HCT116 (cell line): ENCODE measurements at regions not wholly inside any gene's neighbourhood (a gene's known extent, or its start where the extent isn't known, plus 50 kb on each side); places are given as distances from the start of the nearest gene placed in this dataset.

Experiments used
- ATAC-seq: fragments of 200-7000 bp; cut with Tn5 transposase; 2 replicates; pipeline ENCODE4 v1.9.1; 2020; ENCODE audit warnings: mild to moderate bottlenecking, moderate library complexity
- BruUV-seq: library from RNA; stranded (reverse); fragments of 400-500 nt; replicated peaks from 2 replicates; lab custom pipeline; 2021; lab: Mats Ljungman, UMichigan
- CTCF ChIA-PET: fragments of 300-600 bp; sonication (Branson Sonifier 250); formaldehyde crosslinking; loops from one replicate; lab custom pipeline; 2021; ENCODE audit warnings: antibody characterized with exemption; lab: Charles Lee
- POLR2A ChIA-PET: fragments of 300-600, 350-600 bp; sonication (Branson Sonifier 250); formaldehyde crosslinking; loops from one replicate; lab custom pipeline; 2021; ENCODE audit warnings: antibody characterized with exemption; lab: Charles Lee
- RAD21 ChIA-PET, 2 experiments: fragments of 300-600 bp; sonication (Branson Sonifier 250); formaldehyde crosslinking; loops; one replicate each; lab custom pipeline; 2023; ENCODE audit warnings: low total read pairs in 2 of 2; ENCODE audit not compliant: uncharacterized antibody in 2 of 2, unreplicated experiment in 2 of 2, low non-redundant PET in 1 of 2; lab: Charles Lee
- DNase-seq: peaks from one replicate; pipeline ENCODE4 v3.0.0-alpha.2; 2010; ENCODE audit warnings: low read depth, low spot score
- H2AFZ ChIP-seq: fragments of 200-600 bp; shearing (Covaris generic), sonication (generic); 2 replicates; pipeline ENCODE4 v1.6.1; 2017; ENCODE audit warnings: low read depth, mixed run types, mixed read lengths, antibody characterized with exemption, low read length; ENCODE audit not compliant: poor library complexity, severe bottlenecking
- H3K27ac ChIP-seq: 2 replicates; pipeline ENCODE4 v1.5.1; 2012; ENCODE audit warnings: low read depth, low read length
- H3K27me3 ChIP-seq: fragments of 200-600 bp; sonication (generic); 2 replicates; pipeline ENCODE4 v1.6.1; 2016; ENCODE audit warnings: mixed run types, low read length, mixed read lengths; ENCODE audit not compliant: insufficient read depth
- H3K36me3 ChIP-seq, 2 experiments: fragments of 200-500 bp in 1 of 2; fragments of 200-600 bp in 1 of 2; sonication (Bioruptor generic) in 1 of 2; sonication (generic) in 1 of 2; 2 replicates each; pipeline versions ENCODE4 v1.5.1 to v1.6.1; 2014 to 2016; ENCODE audit warnings: low read length in 2 of 2, inconsistent platforms in 1 of 2, mixed read lengths in 1 of 2, mixed run types in 1 of 2; ENCODE audit not compliant: insufficient read depth in 2 of 2, control insufficient read depth in 1 of 2
- H3K4me1 ChIP-seq, 2 experiments: fragments of 200-600 bp in 1 of 2; sonication (generic) in 1 of 2; 2 replicates each; pipeline versions ENCODE4 v1.5.1 to v1.6.1; 2012 to 2017; ENCODE audit warnings: low read length in 2 of 2, inconsistent platforms in 1 of 2, mild to moderate bottlenecking in 1 of 2, mixed read lengths in 1 of 2, mixed run types in 1 of 2, moderate library complexity in 1 of 2; ENCODE audit not compliant: insufficient read depth in 2 of 2, control insufficient read depth in 1 of 2
- H3K4me2 ChIP-seq: fragments of 200-600 bp; sonication (generic); 2 replicates; pipeline ENCODE4 v1.6.1; 2017; ENCODE audit warnings: mixed run types, low read length, mixed read lengths
- H3K4me3 ChIP-seq, 2 experiments: fragments of 200-600 bp in 1 of 2; sonication (generic) in 1 of 2; replicated peaks in 1 of 2; 2 replicates each; pipeline ENCODE4 v1.5.1; 2011 to 2016; ENCODE audit warnings: low read length in 2 of 2, control low read depth in 1 of 2, low read depth in 1 of 2, mild to moderate bottlenecking in 1 of 2, mixed read lengths in 1 of 2, mixed run types in 1 of 2
- H3K79me2 ChIP-seq: fragments of 200-600 bp; sonication (generic); 2 replicates; pipeline ENCODE4 v1.6.1; 2017; ENCODE audit warnings: mild to moderate bottlenecking, mixed run types, low read length, moderate library complexity, mixed read lengths; ENCODE audit not compliant: insufficient read depth
- H3K9ac ChIP-seq: fragments of 200-600 bp; sonication (generic); 2 replicates; pipeline ENCODE4 v1.6.1; 2016; ENCODE audit warnings: low read length, mixed read lengths
- H3K9me2 ChIP-seq: fragments of 200-600 bp; sonication (generic), shearing (Covaris generic); 2 replicates; pipeline ENCODE4 v1.6.1; 2017; ENCODE audit warnings: mixed run types, mild to moderate bottlenecking, moderate library complexity; ENCODE audit not compliant: insufficient read depth
- H3K9me3 ChIP-seq, 2 experiments: fragments of 200-500 bp in 1 of 2; fragments of 200-600 bp in 1 of 2; sonication (Bioruptor generic) in 1 of 2; sonication (generic) in 1 of 2; 2 replicates each; pipeline ENCODE4 v1.6.1; 2014 to 2017; ENCODE audit warnings: low read length in 2 of 2, mixed read lengths in 2 of 2, inconsistent platforms in 1 of 2, low read depth in 1 of 2, mild to moderate bottlenecking in 1 of 2, mixed run types in 1 of 2, moderate library complexity in 1 of 2; ENCODE audit not compliant: control insufficient read depth in 1 of 2, insufficient read depth in 1 of 2
- H4K20me1 ChIP-seq: fragments of 200-600 bp; sonication (generic), shearing (Covaris generic); 2 replicates; pipeline ENCODE4 v1.6.1; 2017; ENCODE audit warnings: mixed run types, mild to moderate bottlenecking, moderate library complexity; ENCODE audit not compliant: insufficient read depth
- ATF3 ChIP-seq: IDR thresholded peaks from 2 replicates; pipeline ENCODE4 v1.6.1; 2012
- CBX3 ChIP-seq: IDR thresholded peaks from 2 replicates; pipeline ENCODE4 v1.6.1; 2012; ENCODE audit warnings: low read depth
- CEBPB ChIP-seq: IDR thresholded peaks from 2 replicates; pipeline ENCODE4 v1.6.1; 2012; ENCODE audit warnings: low read depth
- EGR1 ChIP-seq: IDR thresholded peaks from 2 replicates; pipeline ENCODE4 v1.6.1; 2012; ENCODE audit warnings: low read depth
- ELF1 ChIP-seq: IDR thresholded peaks from 2 replicates; pipeline ENCODE4 v1.6.1; 2012; ENCODE audit warnings: low read depth, borderline replicate concordance
- EZH2phosphoT487 ChIP-seq: fragments of 200-600 bp; IDR thresholded peaks from 2 replicates; pipeline ENCODE4 v1.6.1; 2018; ENCODE audit warnings: antibody characterized with exemption, borderline replicate concordance
- FOSL1 ChIP-seq: IDR thresholded peaks from 2 replicates; pipeline ENCODE4 v1.6.1; 2012; ENCODE audit warnings: low read depth
- JUND ChIP-seq: IDR thresholded peaks from 2 replicates; pipeline ENCODE4 v1.6.1; 2012
- MAX ChIP-seq: IDR thresholded peaks from 2 replicates; pipeline ENCODE4 v1.6.1; 2012
- POLR2A ChIP-seq: IDR thresholded peaks from 2 replicates; pipeline ENCODE4 v1.7.0; 2011; ENCODE audit warnings: borderline replicate concordance; ENCODE audit not compliant: insufficient read depth, insufficient read length; ENCODE audit errors: extremely low read depth
- RAD21 ChIP-seq: IDR thresholded peaks from 2 replicates; pipeline ENCODE4 v1.6.1; 2012; ENCODE audit warnings: low read depth, mild to moderate bottlenecking
- REST ChIP-seq: IDR thresholded peaks from 2 replicates; pipeline ENCODE4 v1.6.1; 2012; ENCODE audit warnings: low read depth
- SIN3A ChIP-seq: IDR thresholded peaks from 2 replicates; pipeline ENCODE4 v1.6.1; 2012; ENCODE audit warnings: low read depth
- SP1 ChIP-seq: IDR thresholded peaks from 2 replicates; pipeline ENCODE4 v1.6.1; 2012; ENCODE audit warnings: low read depth
- TCF7L2 ChIP-seq: IDR thresholded peaks from 2 replicates; pipeline ENCODE4 v1.7.0; 2011; ENCODE audit warnings: borderline replicate concordance, inconsistent platforms; ENCODE audit not compliant: insufficient read depth, insufficient read length; ENCODE audit errors: extremely low read depth
- YY1 ChIP-seq: IDR thresholded peaks from 2 replicates; pipeline ENCODE4 v1.6.1; 2011; ENCODE audit warnings: low read length, low read depth, moderate library complexity, mild to moderate bottlenecking; ENCODE audit not compliant: insufficient replicate concordance; ENCODE audit errors: extremely low read depth
- ZBTB33 ChIP-seq: IDR thresholded peaks from 2 replicates; pipeline ENCODE4 v1.6.1; 2011; ENCODE audit warnings: mild to moderate bottlenecking, low read length, moderate library complexity; ENCODE audit not compliant: insufficient replicate concordance; ENCODE audit errors: extremely low read depth
- ZFX ChIP-seq: fragments of 450-650 bp; IDR thresholded peaks from 2 replicates; pipeline ENCODE4 v1.6.1; 2017
- ZNF274 ChIP-seq: fragments of 200-500 bp; sonication (Bioruptor generic); IDR thresholded peaks from 2 replicates; pipeline ENCODE4 v1.6.1; 2014; ENCODE audit warnings: mild to moderate bottlenecking, low read depth, low read length, inconsistent platforms
- intact Hi-C: fragments of 100-400 bp; cut with micrococcal nuclease; formaldehyde crosslinking; loops from 2 replicates; pipeline ENCODE4 v1.10.0; 2022

GRCh38 chr5:26530305-26530704, 508.1 kb downstream of the CDH9 start:
- intact Hi-C loops: no loop called here
- no peak for TF ChIP-seq SP1
- no peak for TF ChIP-seq EGR1
- no peak for TF ChIP-seq ATF3
- no peak for TF ChIP-seq JUND
- no peak for TF ChIP-seq YY1
- no peak for TF ChIP-seq FOSL1
- TF ChIP-seq MAX: no peak
- TF ChIP-seq REST: no peak
- TF ChIP-seq CBX3: no peak
- no peak for TF ChIP-seq TCF7L2
- TF ChIP-seq RAD21: no peak
- no peak for TF ChIP-seq SIN3A
- TF ChIP-seq ZFX: no peak
- no peak for TF ChIP-seq ELF1
- TF ChIP-seq ZBTB33: no peak
- no peak for TF ChIP-seq EZH2phosphoT487
- no peak for TF ChIP-seq POLR2A
- TF ChIP-seq ZNF274: no peak
- TF ChIP-seq CEBPB: no peak
- peaks cover 0 to 9% of the 10 kb centered on the region in 2 experiments; a peak in 2 of 4 replicates for H3K9me3 ChIP-seq
- BruUV-seq: no TSS peak
- ATAC-seq (no peak), DNase-seq (no peak)
- RAD21 ChIA-PET: no interaction called here
- no peak overlapping the region for H3K27ac ChIP-seq
- no peak overlapping the region for H2AFZ ChIP-seq
- POLR2A ChIA-PET: no interaction called here
- no peak overlapping the region for H3K4me2 ChIP-seq
- no peak overlapping the region for H3K4me3 ChIP-seq
- no peaks in the 10 kb centered on the region for H3K9me2 ChIP-seq
- H3K4me1 ChIP-seq: no peaks in the 10 kb centered on the region
- H3K27me3 ChIP-seq: no peaks in the 10 kb centered on the region
- CTCF ChIA-PET: no interaction called here
- H3K79me2 ChIP-seq: no peaks in the 10 kb centered on the region
- no peaks in the 10 kb centered on the region for H3K36me3 ChIP-seq
- no peak overlapping the region for H3K9ac ChIP-seq
- no peaks in the 10 kb centered on the region; the same call in 1 of the 2 replicates for H4K20me1 ChIP-seq
